ENCODE measurements at regions not wholly inside any gene's neighbourhood (a gene's known extent, or its start where the extent isn't known, plus 50 kb on each side); places are given as distances from the start of the nearest gene placed in this dataset.
"Not testable (repeated sequence)": the region's sequence is repeated elsewhere in the genome, so short reads cannot be mapped to it uniquely, and the experiment has no call there.

- no peak for DNase-seq
- no peak for TF ChIP-seq CTCF (IDR thresholded peaks at IDR 0.05)
- Histone ChIP-seq H3K27ac (no peak overlapping the region), H3K9me3 (no peaks in the 10 kb centered on the region), H3K36me3 (no peaks in the 10 kb centered on the region), H3K27me3 (ENCODE audit: low read depth) (no peaks in the 10 kb centered on the region), H3K4me3 (no peak overlapping the region), H3K4me1 (no peaks in the 10 kb centered on the region)
- intact Hi-C loops (cut with DNase I) = no loop called here
- ATAC-seq = no peak
Observed at GRCh38 chr4:81715757-81716156, 244.1 kb upstream of the RASGEF1B start.

DNA sequence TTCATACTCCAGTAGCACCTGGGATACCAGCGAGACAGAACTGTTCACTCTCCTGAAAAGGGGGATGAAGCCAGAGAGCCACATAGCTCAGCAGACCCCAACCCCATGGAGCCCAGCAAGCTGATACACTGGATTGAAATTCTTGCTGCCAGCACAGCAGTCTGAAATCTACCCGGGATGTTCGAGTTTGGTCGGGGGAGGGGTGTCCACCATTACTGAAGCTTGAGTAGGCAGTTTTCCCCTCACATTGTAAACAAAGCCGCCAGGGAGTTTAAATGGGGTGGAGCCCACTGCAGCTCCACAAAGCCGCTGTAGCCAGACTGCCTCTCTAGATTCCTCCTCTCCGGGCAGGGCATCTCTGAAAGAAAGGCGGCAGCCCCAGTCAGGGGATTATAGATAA is 243.7 kb upstream of the RASGEF1B start:
- H3K36me3 ChIP-seq; H3K9me3 ChIP-seq; H3K27me3 ChIP-seq (ENCODE audit: low read depth); intact Hi-C loops (cut with DNase I); H3K4me1 ChIP-seq; H3K4me3 ChIP-seq; ATAC-seq; H3K27ac ChIP-seq; DNase-seq: not testable (repeated sequence)

- no peak overlapping the region for H3K4me3 ChIP-seq
- H3K27me3 ChIP-seq (ENCODE audit: low read depth) = no peaks in the 10 kb centered on the region
- no peak overlapping the region for H3K27ac ChIP-seq
- TF ChIP-seq CTCF (IDR thresholded peaks at IDR 0.05) = no peak
- no peaks in the 10 kb centered on the region for H3K36me3 ChIP-seq
- H3K9me3 ChIP-seq = no peaks in the 10 kb centered on the region
- DNase-seq (no peak), ATAC-seq (no peak)
- intact Hi-C loops (cut with DNase I) = no loop called here
- H3K4me1 ChIP-seq = no peaks in the 10 kb centered on the region
Observed at GRCh38 chr4:81714291-81714690, 242.6 kb upstream of the RASGEF1B start.

GRCh38 chr4:81712714-81713113 is 241.0 kb upstream of the RASGEF1B start:
- intact Hi-C loops (cut with DNase I) = no loop called here
- no peaks in the 10 kb centered on the region for H3K9me3 ChIP-seq
- no peak for TF ChIP-seq CTCF (IDR thresholded peaks at IDR 0.05)
- DNase-seq (no peak), ATAC-seq (no peak)
- no peak overlapping the region for H3K27ac ChIP-seq
- no peaks in the 10 kb centered on the region for H3K27me3 ChIP-seq (ENCODE audit: low read depth)
- no peaks in the 10 kb centered on the region for H3K36me3 ChIP-seq
- no peaks in the 10 kb centered on the region for H3K4me1 ChIP-seq
- no peak overlapping the region for H3K4me3 ChIP-seq

GRCh38 chr4:81704461-81704860 is 232.8 kb upstream of the RASGEF1B start:
- no peak overlapping the region for H3K27ac ChIP-seq
- DNase-seq = no peak
- no peak overlapping the region for H3K4me3 ChIP-seq
- intact Hi-C loops (cut with DNase I) = no loop called here
- H3K27me3 ChIP-seq (ENCODE audit: low read depth) = no peaks in the 10 kb centered on the region
- H3K9me3 ChIP-seq = no peaks in the 10 kb centered on the region
- H3K4me1 ChIP-seq = no peaks in the 10 kb centered on the region
- TF ChIP-seq CTCF (IDR thresholded peaks at IDR 0.05) = no peak
- no peak for ATAC-seq
- no peaks in the 10 kb centered on the region for H3K36me3 ChIP-seq

GRCh38 chr4:81700189-81700588 is 228.5 kb upstream of the RASGEF1B start:
- TF ChIP-seq CTCF (IDR thresholded peaks at IDR 0.05) = no peak
- intact Hi-C loops (cut with DNase I) = no loop called here
- H3K4me3 ChIP-seq = no peak overlapping the region
- no peak overlapping the region for H3K27ac ChIP-seq
- no peaks in the 10 kb centered on the region for H3K36me3 ChIP-seq
- ATAC-seq = no peak
- no peak for DNase-seq
- H3K4me1 ChIP-seq = no peaks in the 10 kb centered on the region
- no peaks in the 10 kb centered on the region for H3K9me3 ChIP-seq
- no peaks in the 10 kb centered on the region for H3K27me3 ChIP-seq (ENCODE audit: low read depth)
